HepG2 (cell line): ENCODE measurements at regions not wholly inside any gene's neighbourhood (a gene's known extent, or its start where the extent isn't known, plus 50 kb on each side); places are given as distances from the start of the nearest gene placed in this dataset.

ENCODE experiments used
- CBFB ChIP-seq: sonication (generic); formaldehyde crosslinking; IDR thresholded peaks from 2 replicates; pipeline ENCODE4 v1.4.0; 2020; ENCODE audit warnings: missing genetic modification reagents
- ONECUT2 ChIP-seq: sonication (generic); formaldehyde crosslinking; IDR thresholded peaks from 2 replicates; pipeline ENCODE4 v1.4.0; 2020; ENCODE audit warnings: missing genetic modification reagents
- RAD21 ChIP-seq: fragments of 450-650 bp; formaldehyde crosslinking; IDR thresholded peaks from 2 replicates; pipeline ENCODE4 v1.5.0; 2020; ENCODE audit warnings: mild to moderate bottlenecking
- SIN3A ChIP-seq: IDR thresholded peaks from 2 replicates; pipeline ENCODE4 v1.6.1; 2011; ENCODE audit warnings: low read depth, mild to moderate bottlenecking, control low read depth, low read length, borderline replicate concordance
- ZNF121 ChIP-seq: sonication (generic); formaldehyde crosslinking; IDR thresholded peaks from 2 replicates; pipeline ENCODE4 v1.5.0; 2020; ENCODE audit warnings: mild to moderate bottlenecking, missing genetic modification reagents
- TF ChIP-seq, protein P1 (sequence below): sonication (generic); formaldehyde crosslinking; IDR thresholded peaks from 2 replicates; pipeline ENCODE4 v1.5.0; 2020; ENCODE audit warnings: mild to moderate bottlenecking, missing genetic modification reagents, moderate library complexity

DNA sequence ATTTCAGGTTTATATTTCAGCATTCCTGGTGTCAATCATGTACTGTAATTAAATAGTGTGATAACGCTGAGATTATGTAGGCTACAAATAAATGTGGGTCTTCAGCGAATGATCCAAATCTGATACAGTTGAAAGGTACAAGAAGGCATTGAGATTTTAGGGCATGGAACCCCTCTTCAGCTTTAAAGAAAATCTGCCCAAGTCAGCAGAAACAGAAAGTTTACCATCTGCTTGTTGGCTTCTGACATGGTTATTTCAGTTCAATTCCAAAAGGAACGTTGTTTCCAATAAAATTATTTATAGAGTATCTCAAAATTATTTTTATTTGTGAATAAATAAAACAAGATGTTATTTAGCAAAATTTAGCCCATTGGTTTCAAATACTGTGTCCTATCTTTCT is 400.2 kb upstream of the RORA start:
- TF ChIP-seq, protein P1, sequence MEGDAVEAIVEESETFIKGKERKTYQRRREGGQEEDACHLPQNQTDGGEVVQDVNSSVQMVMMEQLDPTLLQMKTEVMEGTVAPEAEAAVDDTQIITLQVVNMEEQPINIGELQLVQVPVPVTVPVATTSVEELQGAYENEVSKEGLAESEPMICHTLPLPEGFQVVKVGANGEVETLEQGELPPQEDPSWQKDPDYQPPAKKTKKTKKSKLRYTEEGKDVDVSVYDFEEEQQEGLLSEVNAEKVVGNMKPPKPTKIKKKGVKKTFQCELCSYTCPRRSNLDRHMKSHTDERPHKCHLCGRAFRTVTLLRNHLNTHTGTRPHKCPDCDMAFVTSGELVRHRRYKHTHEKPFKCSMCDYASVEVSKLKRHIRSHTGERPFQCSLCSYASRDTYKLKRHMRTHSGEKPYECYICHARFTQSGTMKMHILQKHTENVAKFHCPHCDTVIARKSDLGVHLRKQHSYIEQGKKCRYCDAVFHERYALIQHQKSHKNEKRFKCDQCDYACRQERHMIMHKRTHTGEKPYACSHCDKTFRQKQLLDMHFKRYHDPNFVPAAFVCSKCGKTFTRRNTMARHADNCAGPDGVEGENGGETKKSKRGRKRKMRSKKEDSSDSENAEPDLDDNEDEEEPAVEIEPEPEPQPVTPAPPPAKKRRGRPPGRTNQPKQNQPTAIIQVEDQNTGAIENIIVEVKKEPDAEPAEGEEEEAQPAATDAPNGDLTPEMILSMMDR = no peak
- TF ChIP-seq ZNF121 (CRISPR knock-in tag) (no peak), RAD21 (CRISPR knock-in tag) (no peak), CBFB (CRISPR knock-in tag) (no peak), SIN3A (no peak), ONECUT2 (CRISPR knock-in tag) (no peak)
